ENCODE measurements at regions not wholly inside any gene's neighbourhood (a gene's known extent, or its start where the extent isn't known, plus 50 kb on each side); places are given as distances from the start of the nearest gene placed in this dataset.
A peak's percentile ranks its signal among the peaks of the same experiment; 100 is the strongest.

GRCh38 chr13:33348366-33348765 is 62.8 kb upstream of the STARD13 start:
- TF ChIP-seq RAD21 (conservative IDR thresholded peaks at IDR 0.05), result no peak
- no peak for TF ChIP-seq MXI1 (conservative IDR thresholded peaks at IDR 0.05; ENCODE audit: poor library complexity, severe bottlenecking)
- no peak for TF ChIP-seq REST (IDR thresholded peaks at IDR 0.05; ENCODE audit: borderline replicate concordance)
- no peak for TF ChIP-seq EZH2 (IDR thresholded peaks at IDR 0.05; ENCODE audit: borderline replicate concordance, insufficient read depth, low read length, poor library complexity, severe bottlenecking)
- H2AFZ ChIP-seq (ENCODE audit: low read depth, low read length), result no peak overlapping the region
- H3K27me3 ChIP-seq (ENCODE audit: insufficient read depth, low read depth, low read length), result peaks cover 36% of the 10 kb centered on the region
- no peaks in the 10 kb centered on the region for H3K36me3 ChIP-seq (ENCODE audit: insufficient read depth, low read length)
- no peak overlapping the region for H3K9ac ChIP-seq (ENCODE audit: low read length)
- H3K9me2 ChIP-seq (ENCODE audit: insufficient read depth, low read length), result no peaks in the 10 kb centered on the region
- H3F3A ChIP-seq (ENCODE audit: insufficient read depth, low read length, poor library complexity, severe bottlenecking), result no peaks in the 10 kb centered on the region
- no peak overlapping the region for H3K4me2 ChIP-seq (ENCODE audit: low read length)
- H4K20me1 ChIP-seq (ENCODE audit: insufficient read depth), result no peaks in the 10 kb centered on the region
- H3K79me2 ChIP-seq (replicated peaks; ENCODE audit: insufficient read depth, low read length), result no peaks in the 10 kb centered on the region
- H3K4me3 ChIP-seq (ENCODE audit: low read length), result no peak overlapping the region
- no peak overlapping the region for H3K27ac ChIP-seq (ENCODE audit: low read length)
- peaks cover 5% of the 10 kb centered on the region for H3K9me3 ChIP-seq (ENCODE audit: low read length)

- no peak overlapping the region for H2AFZ ChIP-seq (ENCODE audit: low read depth, low read length)
- no peaks in the 10 kb centered on the region for H4K20me1 ChIP-seq (ENCODE audit: insufficient read depth)
- H3K4me2 ChIP-seq (ENCODE audit: low read length), result no peak overlapping the region
- peaks cover 36% of the 10 kb centered on the region for H3K27me3 ChIP-seq (ENCODE audit: insufficient read depth, low read depth, low read length)
- H3K4me3 ChIP-seq (ENCODE audit: low read length), result peak overlapping the region; percentile 63
- no peaks in the 10 kb centered on the region for H3K9me2 ChIP-seq (ENCODE audit: insufficient read depth, low read length)
- H3K79me2 ChIP-seq (replicated peaks; ENCODE audit: insufficient read depth, low read length), result no peaks in the 10 kb centered on the region
- H3K27ac ChIP-seq (ENCODE audit: low read length), result no peak overlapping the region
- no peaks in the 10 kb centered on the region for H3F3A ChIP-seq (ENCODE audit: insufficient read depth, low read length, poor library complexity, severe bottlenecking)
- no peaks in the 10 kb centered on the region for H3K36me3 ChIP-seq (ENCODE audit: insufficient read depth, low read length)
- H3K9me3 ChIP-seq (ENCODE audit: low read length), result peaks cover 5% of the 10 kb centered on the region
- H3K9ac ChIP-seq (ENCODE audit: low read length), result no peak overlapping the region
- no peak for TF ChIP-seq CTCF (IDR thresholded peaks at IDR 0.05; ENCODE audit: poor library complexity, severe bottlenecking)
- no peak for TF ChIP-seq EZH2 (IDR thresholded peaks at IDR 0.05; ENCODE audit: borderline replicate concordance, insufficient read depth, low read length, poor library complexity, severe bottlenecking)
- TF ChIP-seq EP300 (conservative IDR thresholded peaks at IDR 0.05; ENCODE audit: poor library complexity, severe bottlenecking), result no peak
- no peak for TF ChIP-seq TAF1 (IDR thresholded peaks at IDR 0.05; ENCODE audit: low read depth)
- no peak for TF ChIP-seq MXI1 (conservative IDR thresholded peaks at IDR 0.05; ENCODE audit: poor library complexity, severe bottlenecking)
- no peak for TF ChIP-seq REST (IDR thresholded peaks at IDR 0.05; ENCODE audit: borderline replicate concordance)
- TF ChIP-seq SMC3 (conservative IDR thresholded peaks at IDR 0.05; ENCODE audit: poor library complexity), result no peak
- no peak for TF ChIP-seq POLR2AphosphoS5 (IDR thresholded peaks at IDR 0.05)
- TF ChIP-seq RAD21 (conservative IDR thresholded peaks at IDR 0.05), result no peak
Measured at GRCh38 chr13:33349288-33349985, 63.9 kb upstream of the STARD13 start.
